ENCODE measurements at regions not wholly inside any gene's neighbourhood (a gene's known extent, or its start where the extent isn't known, plus 50 kb on each side); places are given as distances from the start of the nearest gene placed in this dataset.

DNA sequence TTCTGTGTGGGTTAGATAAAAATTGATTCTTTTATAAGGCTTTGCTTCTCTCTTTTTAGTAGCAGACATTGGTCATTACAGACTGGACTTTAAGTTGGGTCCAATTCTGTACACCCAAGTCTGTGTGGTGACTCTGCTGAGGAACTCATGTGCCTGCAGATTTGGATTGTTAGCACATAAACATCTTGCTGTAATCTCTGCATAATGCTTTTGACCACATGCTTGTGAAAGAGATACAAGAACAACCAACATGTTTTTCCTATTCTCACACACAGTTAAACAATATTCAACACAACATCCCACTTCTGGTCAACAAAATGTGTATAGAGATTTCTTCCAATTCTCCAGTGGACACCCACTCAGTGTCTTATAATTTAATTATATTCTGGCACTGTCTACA is 270.1 kb downstream of the RDH14 start:
- no peak overlapping the region for H3K4me3 ChIP-seq (ENCODE audit: low read depth, low read length)
- TF ChIP-seq, protein P1, sequence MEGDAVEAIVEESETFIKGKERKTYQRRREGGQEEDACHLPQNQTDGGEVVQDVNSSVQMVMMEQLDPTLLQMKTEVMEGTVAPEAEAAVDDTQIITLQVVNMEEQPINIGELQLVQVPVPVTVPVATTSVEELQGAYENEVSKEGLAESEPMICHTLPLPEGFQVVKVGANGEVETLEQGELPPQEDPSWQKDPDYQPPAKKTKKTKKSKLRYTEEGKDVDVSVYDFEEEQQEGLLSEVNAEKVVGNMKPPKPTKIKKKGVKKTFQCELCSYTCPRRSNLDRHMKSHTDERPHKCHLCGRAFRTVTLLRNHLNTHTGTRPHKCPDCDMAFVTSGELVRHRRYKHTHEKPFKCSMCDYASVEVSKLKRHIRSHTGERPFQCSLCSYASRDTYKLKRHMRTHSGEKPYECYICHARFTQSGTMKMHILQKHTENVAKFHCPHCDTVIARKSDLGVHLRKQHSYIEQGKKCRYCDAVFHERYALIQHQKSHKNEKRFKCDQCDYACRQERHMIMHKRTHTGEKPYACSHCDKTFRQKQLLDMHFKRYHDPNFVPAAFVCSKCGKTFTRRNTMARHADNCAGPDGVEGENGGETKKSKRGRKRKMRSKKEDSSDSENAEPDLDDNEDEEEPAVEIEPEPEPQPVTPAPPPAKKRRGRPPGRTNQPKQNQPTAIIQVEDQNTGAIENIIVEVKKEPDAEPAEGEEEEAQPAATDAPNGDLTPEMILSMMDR (IDR thresholded peaks at IDR 0.05; ENCODE audit: borderline replicate concordance, insufficient read depth, low read depth, low read length) = no peak

DNA sequence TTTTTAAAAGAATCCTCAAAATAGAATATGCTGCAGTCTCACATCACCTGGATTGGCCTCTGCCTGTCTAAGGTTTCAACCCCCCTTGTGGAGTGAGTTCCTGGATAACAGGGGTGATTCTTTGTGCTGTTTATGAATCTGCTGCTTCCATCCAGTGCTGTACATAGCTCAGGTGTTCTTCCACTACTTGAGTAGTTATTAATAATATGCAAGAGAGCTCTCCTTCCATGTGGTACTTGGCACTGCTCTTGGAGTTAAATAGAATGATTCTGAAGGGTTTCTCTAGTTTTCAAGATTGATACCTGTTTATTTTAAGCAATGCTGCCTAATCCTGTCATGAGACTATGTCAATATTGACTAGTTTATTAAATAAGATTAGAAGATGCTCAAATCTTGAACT is 273.6 kb downstream of the RDH14 start:
- H3K4me3 ChIP-seq (ENCODE audit: low read depth, low read length) = no peak overlapping the region
- TF ChIP-seq, protein P1 (IDR thresholded peaks at IDR 0.05; ENCODE audit: borderline replicate concordance, insufficient read depth, low read depth, low read length) = no peak

DNA sequence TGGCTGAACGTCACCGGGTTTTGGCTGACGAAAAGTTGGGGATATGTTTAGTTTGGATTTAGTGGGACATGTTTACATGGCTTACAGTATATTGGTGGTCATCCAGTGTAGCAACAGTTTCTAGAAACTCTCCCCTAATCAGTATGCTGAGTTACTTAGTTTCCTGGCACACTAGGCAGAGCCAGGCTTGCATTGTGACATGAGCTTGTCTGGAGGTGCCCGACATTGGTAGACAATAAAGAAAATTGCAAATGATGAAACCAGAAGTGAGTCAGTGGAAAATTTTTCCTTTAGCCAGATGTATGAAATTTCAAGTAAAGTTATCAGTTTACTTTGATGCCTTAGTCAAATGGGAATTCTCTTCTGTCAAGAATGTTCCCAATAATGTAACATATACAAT is 276.1 kb downstream of the RDH14 start:
- TF ChIP-seq, protein P1 (IDR thresholded peaks at IDR 0.05; ENCODE audit: borderline replicate concordance, insufficient read depth, low read depth, low read length) = no peak
- H3K4me3 ChIP-seq (ENCODE audit: low read depth, low read length) = no peak overlapping the region

DNA sequence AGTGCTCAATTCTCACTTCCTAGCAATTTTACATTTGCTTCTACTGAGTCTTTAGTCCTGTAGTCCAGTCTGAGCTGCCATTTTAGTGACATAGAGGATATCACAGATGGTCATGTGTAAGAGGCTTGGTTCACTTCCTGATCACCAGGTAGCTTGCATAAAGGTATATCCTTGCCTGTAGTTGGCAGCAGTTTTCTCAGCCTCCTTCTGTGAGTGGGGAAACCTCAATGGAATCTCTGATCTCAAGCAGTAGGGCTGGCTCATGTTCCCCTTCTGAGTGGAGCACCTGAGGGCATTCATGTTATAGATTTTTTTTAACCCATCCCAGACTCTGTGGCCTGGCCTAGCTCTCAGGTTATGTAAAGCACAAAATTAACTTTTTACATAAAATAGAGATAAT is 278.4 kb downstream of the RDH14 start:
- no peak overlapping the region for H3K4me3 ChIP-seq (ENCODE audit: low read depth, low read length)
- TF ChIP-seq, protein P1 (IDR thresholded peaks at IDR 0.05; ENCODE audit: borderline replicate concordance, insufficient read depth, low read depth, low read length) = no peak

DNA sequence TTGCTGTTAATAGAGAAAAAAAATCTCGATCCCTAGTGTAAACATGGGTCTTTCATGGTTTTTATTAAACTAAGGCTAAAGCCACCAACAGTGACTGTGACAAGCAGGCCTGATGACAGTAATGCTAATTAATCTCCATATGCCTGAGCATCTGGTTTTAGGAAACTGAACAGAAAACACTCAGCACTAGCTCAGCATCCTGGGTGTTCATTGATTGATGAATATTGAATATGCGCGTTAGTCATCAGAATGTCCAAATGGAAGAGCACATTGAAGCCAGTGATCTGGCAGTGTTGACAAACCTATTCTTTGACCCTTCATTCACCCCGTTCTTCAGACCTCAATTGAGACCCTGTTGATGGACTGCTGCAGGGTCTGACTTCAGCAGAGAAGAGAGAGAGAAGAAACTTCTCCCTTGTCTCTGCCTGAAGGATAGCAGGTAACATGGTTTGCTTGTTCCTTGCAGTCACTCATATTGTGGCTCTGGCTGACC is 283.8 kb downstream of the RDH14 start:
- TF ChIP-seq, protein P1 (IDR thresholded peaks at IDR 0.05; ENCODE audit: borderline replicate concordance, insufficient read depth, low read depth, low read length) = no peak

DNA sequence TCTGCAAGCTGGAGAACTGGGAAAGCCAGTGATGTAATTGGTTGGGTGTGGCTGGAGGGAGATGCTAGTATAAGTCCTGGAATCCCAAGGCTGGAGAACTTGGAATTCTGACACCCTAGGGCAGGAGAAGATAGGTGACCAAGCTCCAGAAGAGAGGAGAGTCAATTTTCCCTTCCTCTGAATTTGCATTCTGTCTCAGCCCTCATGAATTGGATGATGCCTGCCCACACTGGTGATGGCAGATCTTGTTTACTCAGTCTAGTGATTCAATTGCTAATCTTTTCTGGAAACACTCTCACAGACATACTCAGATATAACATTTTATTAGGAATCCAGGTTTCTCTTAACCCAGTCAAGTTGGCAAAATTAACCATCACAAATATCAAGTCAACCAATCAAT is 287.2 kb downstream of the RDH14 start:
- TF ChIP-seq, protein P1 (IDR thresholded peaks at IDR 0.05; ENCODE audit: borderline replicate concordance, insufficient read depth, low read depth, low read length) = no peak

More for the DNA sequence above, 283.8 kb downstream of the RDH14 start:
- no peak overlapping the region for H3K4me3 ChIP-seq (ENCODE audit: low read depth, low read length)

DNA sequence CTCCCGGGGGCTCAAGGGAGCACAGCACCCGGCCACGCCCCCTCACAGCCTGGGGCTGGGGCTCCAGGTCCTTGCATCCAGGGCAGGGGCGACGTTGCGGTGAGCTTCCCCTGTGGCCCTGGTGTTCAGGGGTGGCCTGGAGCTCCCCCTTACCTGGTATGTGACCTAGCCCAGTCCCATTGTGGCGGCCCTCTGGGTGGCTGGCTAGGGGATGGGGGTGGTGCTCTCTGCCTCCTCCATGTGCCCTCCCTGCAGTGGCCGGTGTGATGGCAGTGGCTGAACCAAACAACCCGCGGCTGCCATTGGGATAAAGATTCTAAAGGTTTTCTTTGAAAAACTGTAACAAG is 288.3 kb downstream of the RDH14 start:
- TF ChIP-seq, protein P1 (IDR thresholded peaks at IDR 0.05; ENCODE audit: borderline replicate concordance, insufficient read depth, low read depth, low read length) = no peak
- H3K4me3 ChIP-seq (ENCODE audit: low read depth, low read length) = no peak overlapping the region

More for the DNA sequence above, 287.2 kb downstream of the RDH14 start:
- H3K4me3 ChIP-seq (ENCODE audit: low read depth, low read length) = no peak overlapping the region

All from GM12875 (cell line).